ENCODE measurements at regions not wholly inside any gene's neighbourhood (a gene's known extent, or its start where the extent isn't known, plus 50 kb on each side); places are given as distances from the start of the nearest gene placed in this dataset.

DNA sequence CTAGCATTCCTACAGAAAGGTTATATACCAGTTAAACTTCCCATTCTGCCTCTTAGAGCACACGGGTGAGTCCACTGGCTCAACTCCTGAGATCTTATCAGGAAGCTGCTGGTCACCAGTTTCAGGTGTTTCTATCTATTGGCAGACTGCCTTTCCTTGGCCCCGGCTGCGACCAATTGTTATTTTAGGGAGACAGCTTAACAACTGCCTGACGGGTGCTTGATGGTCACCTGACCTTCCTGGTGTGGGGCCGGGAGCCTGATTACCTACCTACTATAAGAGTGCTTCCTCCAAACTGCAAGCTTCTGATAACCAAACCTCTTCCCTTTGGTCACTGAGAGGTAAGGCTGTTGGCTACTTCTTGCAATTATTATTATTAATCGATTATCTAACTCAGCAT is 122.1 kb upstream of the XIRP2 start:
- TF ChIP-seq, protein P1, sequence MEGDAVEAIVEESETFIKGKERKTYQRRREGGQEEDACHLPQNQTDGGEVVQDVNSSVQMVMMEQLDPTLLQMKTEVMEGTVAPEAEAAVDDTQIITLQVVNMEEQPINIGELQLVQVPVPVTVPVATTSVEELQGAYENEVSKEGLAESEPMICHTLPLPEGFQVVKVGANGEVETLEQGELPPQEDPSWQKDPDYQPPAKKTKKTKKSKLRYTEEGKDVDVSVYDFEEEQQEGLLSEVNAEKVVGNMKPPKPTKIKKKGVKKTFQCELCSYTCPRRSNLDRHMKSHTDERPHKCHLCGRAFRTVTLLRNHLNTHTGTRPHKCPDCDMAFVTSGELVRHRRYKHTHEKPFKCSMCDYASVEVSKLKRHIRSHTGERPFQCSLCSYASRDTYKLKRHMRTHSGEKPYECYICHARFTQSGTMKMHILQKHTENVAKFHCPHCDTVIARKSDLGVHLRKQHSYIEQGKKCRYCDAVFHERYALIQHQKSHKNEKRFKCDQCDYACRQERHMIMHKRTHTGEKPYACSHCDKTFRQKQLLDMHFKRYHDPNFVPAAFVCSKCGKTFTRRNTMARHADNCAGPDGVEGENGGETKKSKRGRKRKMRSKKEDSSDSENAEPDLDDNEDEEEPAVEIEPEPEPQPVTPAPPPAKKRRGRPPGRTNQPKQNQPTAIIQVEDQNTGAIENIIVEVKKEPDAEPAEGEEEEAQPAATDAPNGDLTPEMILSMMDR (IDR thresholded peaks at IDR 0.05): no peak
- TF ChIP-seq POLR2A (IDR thresholded peaks at IDR 0.05): no peak
